GM19023 (cell line): ENCODE measurements at regions not wholly inside any gene's neighbourhood (a gene's known extent, or its start where the extent isn't known, plus 50 kb on each side); places are given as distances from the start of the nearest gene placed in this dataset.

Experiments used
- ATAC-seq: cut with Tn5 transposase; IDR thresholded peaks from one replicate; pipeline ENCODE4 v1.9.1; 2021; ENCODE audit warnings: mild to moderate bottlenecking, moderate library complexity; ENCODE audit not compliant: unreplicated experiment

DNA sequence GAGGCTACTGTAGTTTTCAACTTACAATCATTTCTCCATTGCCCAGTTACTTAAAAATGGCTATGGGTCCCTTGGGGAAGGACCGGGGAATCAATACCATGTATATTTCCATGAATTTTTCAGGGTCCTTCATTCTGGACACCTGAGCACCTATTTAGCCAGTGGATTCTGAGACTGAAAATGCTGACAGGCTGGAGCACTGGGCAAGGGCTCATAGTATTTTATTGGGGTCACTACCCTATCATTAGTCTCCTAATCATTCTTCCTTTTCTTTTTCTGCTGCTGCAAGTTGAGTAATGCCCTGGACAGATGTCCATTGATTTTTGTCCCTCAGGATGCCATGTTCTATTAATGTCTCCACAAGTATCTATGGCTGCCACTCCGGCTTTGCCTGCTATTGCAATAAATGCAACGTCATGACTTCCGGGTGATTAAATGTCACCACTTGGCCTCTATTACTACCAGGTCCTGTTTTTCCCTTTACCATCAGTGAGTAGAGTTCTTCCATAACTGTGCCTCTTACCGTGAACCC is 279.3 kb upstream of the FBXL7 start:
- ATAC-seq: no peak

- ATAC-seq: no peak
Measured at GRCh38 chr5:15215056-15215455, 284.9 kb upstream of the FBXL7 start.

GRCh38 chr5:15214010-15214409 is 286.0 kb upstream of the FBXL7 start:
- ATAC-seq: no peak

GRCh38 chr5:15209053-15209762 is 290.8 kb upstream of the FBXL7 start:
- ATAC-seq: no peak

DNA sequence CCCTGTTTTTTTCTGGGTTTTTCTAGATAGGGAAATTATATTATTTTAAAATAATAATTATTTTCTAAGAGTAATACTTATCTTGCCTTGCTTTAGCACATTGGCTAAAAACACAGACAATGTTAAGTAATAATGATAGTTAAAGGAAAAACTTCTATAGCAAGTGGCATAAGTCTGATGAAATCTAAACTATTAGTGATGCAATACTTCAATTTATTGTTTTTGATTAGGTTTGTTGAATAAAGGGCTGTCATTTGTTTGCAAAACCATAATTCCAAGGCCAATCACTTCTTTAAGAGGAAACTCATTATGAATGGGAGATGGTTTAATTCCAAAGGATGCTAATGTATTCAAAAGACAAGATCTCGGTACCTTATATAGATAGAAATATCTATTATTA is 293.8 kb upstream of the FBXL7 start:
- ATAC-seq: no peak

- no peak for ATAC-seq
Measured at GRCh38 chr5:15203376-15203775, 296.6 kb upstream of the FBXL7 start.

DNA sequence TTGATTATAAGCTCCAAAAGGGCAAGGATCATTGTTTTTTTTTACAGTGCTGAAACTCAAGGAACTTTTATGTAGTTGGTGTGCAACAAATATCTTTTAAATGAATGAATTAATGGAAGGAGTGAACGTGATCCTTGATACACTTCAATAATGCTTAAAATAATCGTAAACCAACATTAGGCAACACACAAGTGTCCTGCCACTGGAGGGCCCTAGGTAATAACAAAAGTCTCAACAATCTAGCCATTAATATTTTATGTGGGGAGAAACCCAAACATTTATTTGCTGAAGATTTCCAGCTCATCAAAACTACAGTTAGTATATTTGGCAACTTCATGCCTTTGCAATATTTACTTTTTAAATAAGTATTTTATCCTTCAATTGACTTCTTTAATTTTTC is 309.0 kb upstream of the FBXL7 start:
- no peak for ATAC-seq

GRCh38 chr5:15183520-15183919 is 311.9 kb upstream of the ANKH start:
- ATAC-seq: no peak

DNA sequence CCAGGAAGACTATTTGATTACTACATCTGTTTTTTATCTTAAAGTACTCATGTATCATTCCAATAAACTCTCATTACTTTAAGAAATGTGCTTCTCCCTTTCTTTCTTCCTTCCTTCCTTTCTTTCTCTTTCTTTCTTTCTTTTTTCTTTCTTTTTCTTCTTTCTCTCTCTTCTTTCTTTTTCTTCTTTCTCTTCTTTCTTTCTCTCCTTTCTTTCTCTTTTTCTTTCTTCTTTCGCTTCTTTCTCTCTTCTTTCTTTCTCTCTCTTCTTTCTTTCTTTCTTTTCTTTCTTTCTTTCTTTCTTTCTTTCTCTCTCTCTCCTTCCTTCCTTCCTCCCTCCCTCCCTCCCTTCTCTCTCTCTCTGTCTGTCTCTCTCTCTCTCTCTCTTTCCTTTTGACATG is 298.6 kb upstream of the ANKH start:
- ATAC-seq: no peak

DNA sequence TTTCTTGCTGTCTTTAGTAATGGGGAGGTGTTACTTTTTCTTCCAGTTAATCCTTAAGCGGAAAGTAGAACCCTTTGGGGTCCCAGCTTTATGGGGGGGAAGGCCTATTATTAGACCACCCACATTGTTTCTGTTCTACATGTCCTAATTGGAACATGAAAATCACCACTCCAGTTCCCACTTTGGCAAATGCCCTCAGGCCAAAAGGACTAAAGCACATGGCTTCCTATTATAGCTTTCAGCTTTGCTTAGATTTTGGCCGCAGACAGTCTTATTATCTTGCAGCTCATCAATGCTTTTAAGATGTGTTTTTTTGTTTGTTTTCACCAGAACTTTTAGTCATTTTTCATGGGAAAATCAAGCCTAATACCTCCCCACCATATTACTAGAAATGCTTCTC is 296.8 kb upstream of the ANKH start:
- no peak for ATAC-seq

DNA sequence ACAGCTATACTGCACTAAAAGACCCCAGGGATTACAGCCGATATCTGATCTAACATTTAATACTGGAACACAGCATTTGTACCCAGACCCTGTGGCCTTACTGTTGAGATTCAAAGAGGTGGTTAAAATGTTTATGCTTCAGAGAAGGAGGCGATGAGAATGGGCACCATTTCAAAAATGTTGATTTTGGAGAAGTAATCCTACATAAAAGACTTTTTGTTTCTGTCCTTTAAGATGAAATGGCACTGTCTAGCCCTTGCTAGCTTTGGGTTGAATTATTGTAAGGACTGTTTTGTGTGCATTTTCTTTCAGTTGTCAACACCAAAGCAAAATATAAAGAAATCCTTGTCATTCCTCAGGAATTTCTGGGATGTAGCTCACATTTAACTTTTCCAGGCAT is 288.5 kb upstream of the ANKH start:
- ATAC-seq: no peak

DNA sequence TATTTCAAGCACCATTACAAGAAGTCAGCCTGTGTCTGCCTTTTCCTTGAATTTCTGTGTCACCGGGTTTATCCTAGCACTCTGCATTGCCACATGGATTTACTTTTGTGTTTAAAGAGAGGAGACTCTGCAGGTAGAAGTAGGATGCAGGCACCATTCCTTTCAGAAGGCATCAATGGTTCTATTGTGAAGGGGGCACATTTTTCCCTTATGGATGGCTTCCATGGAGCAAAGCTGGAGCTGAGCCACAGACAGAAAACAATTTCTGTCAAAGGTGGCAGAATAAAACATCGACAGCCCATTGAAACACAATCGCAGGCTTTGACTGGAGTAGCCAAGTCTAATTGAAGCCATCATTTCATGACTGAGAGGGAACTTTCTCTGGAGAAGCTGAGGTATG is 288.0 kb upstream of the ANKH start:
- no peak for ATAC-seq

DNA sequence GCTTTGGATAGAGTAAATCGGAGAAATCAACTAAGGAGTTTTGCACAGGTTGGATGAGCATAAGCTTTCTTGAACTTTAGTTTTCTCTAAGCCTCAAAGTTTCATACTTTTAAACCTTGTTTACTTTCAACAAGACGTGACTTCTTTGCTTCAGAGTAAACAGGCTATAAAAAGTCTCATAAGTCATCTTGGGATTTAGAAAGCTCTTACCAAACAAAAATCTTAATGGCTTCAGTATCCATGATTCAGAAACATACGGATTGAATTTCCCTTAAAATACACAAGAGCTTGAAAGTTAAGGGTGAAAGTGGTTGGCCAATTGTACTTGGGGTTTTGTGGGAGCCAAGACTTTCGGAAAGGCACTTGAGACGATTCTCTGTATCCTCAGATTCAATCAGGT is 270.9 kb upstream of the ANKH start:
- ATAC-seq: no peak

DNA sequence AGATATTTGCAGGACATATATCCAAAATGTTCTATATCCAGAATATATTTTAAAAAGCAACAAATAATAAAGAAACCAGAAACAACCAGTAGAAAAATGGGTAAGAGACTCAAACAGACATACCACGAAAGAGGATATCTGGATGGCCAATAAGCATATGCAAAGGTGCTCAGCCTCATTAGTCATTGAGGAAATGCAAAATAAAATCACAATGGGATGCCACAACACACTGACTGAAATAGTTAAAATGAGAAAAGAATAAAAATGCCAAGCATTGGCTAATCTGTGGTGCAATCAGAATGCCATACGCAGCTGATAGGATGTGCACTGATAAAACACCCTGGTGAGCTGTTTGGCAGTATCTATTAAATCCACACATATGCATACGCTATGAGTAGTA is 265.8 kb upstream of the ANKH start:
- no peak for ATAC-seq

DNA sequence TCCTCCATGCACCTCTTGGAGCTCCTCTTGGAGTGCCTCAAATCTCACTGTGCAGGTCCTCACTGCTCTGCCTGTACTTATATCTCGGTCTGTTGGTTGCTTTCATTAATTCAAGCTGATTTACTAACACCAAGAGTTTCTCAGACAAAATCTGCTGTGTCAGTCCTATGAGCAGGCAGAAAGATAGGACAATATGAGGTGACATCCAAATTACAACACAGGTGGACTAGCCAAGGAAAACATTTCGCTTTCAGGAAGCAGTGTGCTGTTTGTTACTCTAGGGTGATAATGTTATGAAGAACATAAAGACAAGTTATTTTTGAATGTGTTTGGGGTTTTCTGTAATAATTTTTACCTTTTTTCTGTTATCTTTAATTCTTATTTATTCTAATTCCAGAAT is 264.1 kb upstream of the ANKH start:
- no peak for ATAC-seq

DNA sequence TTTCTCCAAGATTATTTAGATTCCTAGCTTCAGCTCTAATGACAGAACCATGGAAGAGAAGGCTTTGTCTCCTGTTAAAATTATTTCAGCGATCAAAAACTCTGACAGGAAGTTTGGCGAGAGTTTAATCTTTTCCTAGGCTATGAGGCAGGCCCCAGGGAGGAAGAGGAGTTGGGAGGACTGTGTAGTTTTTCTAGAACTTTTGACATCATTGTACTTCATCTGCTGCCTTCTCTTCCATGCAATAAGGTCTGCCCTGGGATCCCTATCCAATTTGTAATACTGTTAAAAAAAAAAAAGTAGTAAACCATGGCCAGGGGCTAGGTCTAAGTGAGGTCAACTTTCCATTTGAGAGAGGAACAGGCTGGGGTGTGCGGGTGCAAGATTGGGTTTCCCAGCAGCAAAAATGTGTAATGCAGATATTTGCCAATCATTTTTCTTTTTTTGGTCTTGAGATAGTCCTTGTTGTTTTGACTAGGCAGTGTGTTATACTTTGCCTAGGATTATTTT is 261.9 kb upstream of the ANKH start:
- ATAC-seq: no peak

GRCh38 chr5:15132816-15133405 is 261.3 kb upstream of the ANKH start:
- no peak for ATAC-seq

- no peak for ATAC-seq
Measured at GRCh38 chr5:15131909-15132308, 260.3 kb upstream of the ANKH start.

GRCh38 chr5:15124871-15125568 is 253.4 kb upstream of the ANKH start:
- no peak for ATAC-seq

DNA sequence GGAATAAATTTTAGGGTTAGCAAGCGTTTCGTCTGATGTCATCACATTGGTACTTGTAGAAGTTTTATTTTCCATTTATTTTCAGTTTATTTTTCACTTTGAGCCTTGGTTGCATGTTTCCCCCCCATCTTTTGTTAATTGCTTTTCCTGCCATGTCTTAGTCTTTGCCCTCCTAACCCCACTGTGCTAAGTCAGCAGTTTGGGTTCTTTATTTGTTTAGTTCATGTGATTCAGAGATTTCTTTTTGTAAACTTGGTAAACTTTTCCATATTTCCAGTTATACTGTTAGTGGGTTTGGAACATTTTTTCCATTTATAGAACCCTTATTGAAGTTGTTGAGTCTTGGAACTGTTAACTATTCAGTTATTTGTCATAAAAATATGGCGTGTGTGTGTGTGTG is 252.9 kb upstream of the ANKH start:
- no peak for ATAC-seq

- ATAC-seq: no peak
Measured at GRCh38 chr5:15117688-15118087, 246.1 kb upstream of the ANKH start.

GRCh38 chr5:15116996-15117395 is 245.4 kb upstream of the ANKH start:
- ATAC-seq: no peak
